ENCODE measurements at regions not wholly inside any gene's neighbourhood (a gene's known extent, or its start where the extent isn't known, plus 50 kb on each side); places are given as distances from the start of the nearest gene placed in this dataset.

DNA sequence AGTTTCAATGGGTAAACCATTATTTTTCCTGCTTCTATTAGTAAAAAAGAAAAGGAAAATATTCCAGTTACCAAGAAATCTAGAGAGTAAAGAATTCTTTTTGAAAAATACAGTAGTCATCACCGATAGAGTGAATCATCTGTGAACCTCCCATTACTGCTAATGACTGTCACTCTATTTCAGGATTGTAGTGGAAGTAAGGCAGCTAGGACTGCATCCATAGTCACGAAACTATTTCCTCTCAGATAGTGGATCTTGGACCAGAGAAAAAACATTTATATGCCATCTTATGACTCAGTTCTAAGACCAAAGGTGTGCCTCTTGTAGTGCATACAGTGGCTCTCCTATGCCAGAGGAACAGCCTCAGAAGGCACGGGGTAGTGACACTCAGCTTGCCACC lies 173.9 kb upstream of the PLEKHA5 start:
- TF ChIP-seq, protein P1, sequence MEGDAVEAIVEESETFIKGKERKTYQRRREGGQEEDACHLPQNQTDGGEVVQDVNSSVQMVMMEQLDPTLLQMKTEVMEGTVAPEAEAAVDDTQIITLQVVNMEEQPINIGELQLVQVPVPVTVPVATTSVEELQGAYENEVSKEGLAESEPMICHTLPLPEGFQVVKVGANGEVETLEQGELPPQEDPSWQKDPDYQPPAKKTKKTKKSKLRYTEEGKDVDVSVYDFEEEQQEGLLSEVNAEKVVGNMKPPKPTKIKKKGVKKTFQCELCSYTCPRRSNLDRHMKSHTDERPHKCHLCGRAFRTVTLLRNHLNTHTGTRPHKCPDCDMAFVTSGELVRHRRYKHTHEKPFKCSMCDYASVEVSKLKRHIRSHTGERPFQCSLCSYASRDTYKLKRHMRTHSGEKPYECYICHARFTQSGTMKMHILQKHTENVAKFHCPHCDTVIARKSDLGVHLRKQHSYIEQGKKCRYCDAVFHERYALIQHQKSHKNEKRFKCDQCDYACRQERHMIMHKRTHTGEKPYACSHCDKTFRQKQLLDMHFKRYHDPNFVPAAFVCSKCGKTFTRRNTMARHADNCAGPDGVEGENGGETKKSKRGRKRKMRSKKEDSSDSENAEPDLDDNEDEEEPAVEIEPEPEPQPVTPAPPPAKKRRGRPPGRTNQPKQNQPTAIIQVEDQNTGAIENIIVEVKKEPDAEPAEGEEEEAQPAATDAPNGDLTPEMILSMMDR (IDR thresholded peaks at IDR 0.05): no peak
- H3K4me3 ChIP-seq: no peak overlapping the region
- H3K27ac ChIP-seq: no peak overlapping the region
- DNase-seq (ENCODE audit: low spot score): no peak

- H3K4me3 ChIP-seq: no peak overlapping the region
- H3K27ac ChIP-seq: no peak overlapping the region
- TF ChIP-seq, protein P1 (IDR thresholded peaks at IDR 0.05): no peak
- DNase-seq (ENCODE audit: low spot score): no peak
These were observed 164.3 kb upstream of the PLEKHA5 start for GRCh38 chr12:18965203-18965602.

GRCh38 chr12:18966954-18967353 lies 162.6 kb upstream of the PLEKHA5 start:
- no peak overlapping the region for H3K4me3 ChIP-seq
- no peak for DNase-seq (ENCODE audit: low spot score)
- TF ChIP-seq, protein P1 (IDR thresholded peaks at IDR 0.05): no peak

GRCh38 chr12:18967814-18968213 lies 161.7 kb upstream of the PLEKHA5 start:
- DNase-seq (ENCODE audit: low spot score): no peak
- Histone ChIP-seq H3K4me3 (no peak overlapping the region), H3K27ac (no peak overlapping the region)
- TF ChIP-seq, protein P1 (IDR thresholded peaks at IDR 0.05): no peak

More at GRCh38 chr12:18966954-18967353, 162.6 kb upstream of the PLEKHA5 start:
- no peak overlapping the region for H3K27ac ChIP-seq

DNA sequence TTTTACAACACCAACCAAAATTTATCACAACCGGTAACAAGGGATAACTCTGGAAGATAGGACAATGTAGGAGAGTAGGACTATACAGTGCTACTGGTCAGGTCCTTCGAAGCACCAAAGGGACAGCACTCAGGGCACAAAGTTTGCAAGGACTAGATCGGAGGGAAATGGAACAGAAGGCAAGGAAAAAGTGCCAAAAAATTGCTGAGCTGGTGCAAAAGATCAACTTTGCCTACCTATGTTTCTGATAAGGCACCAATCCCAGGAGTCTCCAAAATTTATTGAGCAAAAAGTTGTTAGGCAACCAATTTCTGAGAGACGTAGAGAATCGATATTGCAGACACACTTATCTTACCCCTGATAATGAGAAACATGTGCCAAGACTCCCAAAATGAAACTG lies 160.0 kb upstream of the PLEKHA5 start:
- no peak for DNase-seq (ENCODE audit: low spot score)
- TF ChIP-seq, protein P1 (IDR thresholded peaks at IDR 0.05): no peak
- Histone ChIP-seq H3K4me3 (no peak overlapping the region), H3K27ac (no peak overlapping the region)

DNA sequence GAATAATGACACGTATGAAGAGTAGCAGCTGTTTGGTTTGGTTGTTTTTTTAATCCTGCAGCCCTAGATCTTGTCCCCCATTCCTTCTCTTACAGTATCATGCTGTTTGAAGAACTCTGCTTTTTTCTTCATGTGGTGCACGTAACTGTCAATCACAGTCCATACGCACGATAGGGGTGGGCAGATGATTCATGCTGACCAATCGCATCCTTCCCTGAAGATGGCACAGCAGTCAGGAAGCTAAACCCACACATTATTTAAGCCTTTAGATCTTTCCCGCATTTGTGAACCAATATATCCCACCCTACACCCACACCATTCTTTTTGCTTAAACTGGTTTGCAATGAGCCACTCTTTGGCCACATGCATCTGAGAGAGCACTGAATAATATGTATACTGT lies 158.9 kb upstream of the PLEKHA5 start:
- TF ChIP-seq, protein P1 (IDR thresholded peaks at IDR 0.05): no peak

GRCh38 chr12:18971932-18972331 lies 157.6 kb upstream of the PLEKHA5 start:
- Histone ChIP-seq H3K4me3 (no peak overlapping the region), H3K27ac (no peak overlapping the region)
- TF ChIP-seq, protein P1 (IDR thresholded peaks at IDR 0.05): no peak
- no peak for DNase-seq (ENCODE audit: low spot score)

More for the DNA sequence above, 158.9 kb upstream of the PLEKHA5 start:
- DNase-seq (ENCODE audit: low spot score): no peak
- Histone ChIP-seq H3K4me3 (no peak overlapping the region), H3K27ac (no peak overlapping the region)
